Amniotic epithelial cell (primary cell): ENCODE measurements at regions not wholly inside any gene's neighbourhood (a gene's known extent, or its start where the extent isn't known, plus 50 kb on each side); places are given as distances from the start of the nearest gene placed in this dataset.
"Not testable (repeated sequence)": the region's sequence is repeated elsewhere in the genome, so short reads cannot be mapped to it uniquely, and the experiment has no call there.

ENCODE experiments used
- DNase-seq: peaks from one replicate; pipeline ENCODE4 v3.0.0-alpha.2; 2010; ENCODE audit warnings: low read depth

DNA sequence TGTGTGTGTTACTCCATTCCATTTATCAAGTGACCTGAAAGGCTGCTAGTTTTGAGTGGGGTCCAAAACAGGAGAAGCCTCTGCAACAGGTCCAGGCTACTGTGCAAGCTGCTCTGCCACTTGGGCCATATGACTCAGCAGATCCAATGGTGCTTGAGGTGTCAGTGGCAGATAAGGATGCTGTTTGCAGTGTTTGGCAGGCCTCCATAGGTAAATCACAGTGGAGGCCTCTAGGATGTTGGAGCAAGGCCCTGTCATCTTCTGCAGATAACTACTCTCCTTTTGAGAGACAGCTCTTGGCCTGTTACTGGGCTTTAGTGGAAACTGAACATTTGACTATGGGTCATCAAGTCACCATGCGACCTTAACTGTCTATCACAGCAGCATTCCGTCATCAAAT is 52.3 kb upstream of the SMARCAD1 start:
- not testable (repeated sequence) for DNase-seq

DNA sequence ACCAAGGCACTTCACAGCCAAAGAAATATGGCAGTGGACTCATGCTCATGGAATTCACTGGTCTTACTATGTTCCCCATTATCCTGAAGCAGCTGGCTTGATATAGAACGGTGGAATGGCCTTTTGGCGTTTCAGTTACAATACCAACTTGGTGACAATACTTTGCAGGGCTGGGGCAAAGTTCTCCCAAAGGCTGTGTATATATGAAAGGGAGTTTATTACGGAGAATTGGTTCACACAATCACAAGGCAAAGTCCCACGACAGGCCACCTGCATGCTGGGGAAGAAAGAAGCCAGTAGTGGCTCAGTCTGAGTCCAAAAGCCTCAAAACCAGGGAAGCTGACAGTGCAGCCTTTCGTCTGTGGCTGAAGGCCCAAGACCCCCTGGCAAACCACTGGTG is 50.8 kb upstream of the SMARCAD1 start:
- DNase-seq = no peak
